ENCODE measurements at regions not wholly inside any gene's neighbourhood (a gene's known extent, or its start where the extent isn't known, plus 50 kb on each side); places are given as distances from the start of the nearest gene placed in this dataset.
"Not testable (repeated sequence)": the region's sequence is repeated elsewhere in the genome, so short reads cannot be mapped to it uniquely, and the experiment has no call there.

- no peak for DNase-seq
- in situ Hi-C loops (cut with MboI; ENCODE audit: low pct_unique_long_range_greater_than_20kb, low sequenced_read_pairs): no loop called here
Measured at GRCh38 chr10:4615042-4615441, 211.0 kb upstream of the AKR1E2 start.

GRCh38 chr10:4609251-4609650 lies 216.8 kb upstream of the AKR1E2 start:
- in situ Hi-C loops (cut with MboI; ENCODE audit: low pct_unique_long_range_greater_than_20kb, low sequenced_read_pairs): no loop called here
- DNase-seq: no peak

GRCh38 chr10:4607681-4608080 lies 218.3 kb upstream of the AKR1E2 start:
- in situ Hi-C loops (cut with MboI; ENCODE audit: low pct_unique_long_range_greater_than_20kb, low sequenced_read_pairs): no loop called here
- DNase-seq: no peak

- in situ Hi-C loops (cut with MboI; ENCODE audit: low pct_unique_long_range_greater_than_20kb, low sequenced_read_pairs): no loop called here
- DNase-seq: no peak
Measured at GRCh38 chr10:4606856-4607636, 219.0 kb upstream of the AKR1E2 start.

GRCh38 chr10:4602764-4603491 lies 223.1 kb upstream of the AKR1E2 start:
- in situ Hi-C loops (cut with MboI; ENCODE audit: low pct_unique_long_range_greater_than_20kb, low sequenced_read_pairs): no loop called here
- no peak for DNase-seq

- in situ Hi-C loops (cut with MboI; ENCODE audit: low pct_unique_long_range_greater_than_20kb, low sequenced_read_pairs): no loop called here
- DNase-seq: no peak
Measured at GRCh38 chr10:4599471-4599870, 226.5 kb upstream of the AKR1E2 start.

- in situ Hi-C loops (cut with MboI; ENCODE audit: low pct_unique_long_range_greater_than_20kb, low sequenced_read_pairs); DNase-seq: not testable (repeated sequence)
Measured at GRCh38 chr10:4597898-4598297, 228.1 kb upstream of the AKR1E2 start.

GRCh38 chr10:4596951-4597350 lies 229.1 kb upstream of the AKR1E2 start:
- DNase-seq: no peak
- in situ Hi-C loops (cut with MboI; ENCODE audit: low pct_unique_long_range_greater_than_20kb, low sequenced_read_pairs): no loop called here

GRCh38 chr10:4595719-4596319 lies 230.2 kb upstream of the AKR1E2 start:
- in situ Hi-C loops (cut with MboI; ENCODE audit: low pct_unique_long_range_greater_than_20kb, low sequenced_read_pairs): no loop called here
- DNase-seq: no peak

GRCh38 chr10:4590807-4591206 lies 235.2 kb upstream of the AKR1E2 start:
- no peak for DNase-seq
- in situ Hi-C loops (cut with MboI; ENCODE audit: low pct_unique_long_range_greater_than_20kb, low sequenced_read_pairs): no loop called here

GRCh38 chr10:4588824-4589223 lies 237.2 kb upstream of the AKR1E2 start:
- in situ Hi-C loops (cut with MboI; ENCODE audit: low pct_unique_long_range_greater_than_20kb, low sequenced_read_pairs): no loop called here
- DNase-seq: no peak

- in situ Hi-C loops (cut with MboI; ENCODE audit: low pct_unique_long_range_greater_than_20kb, low sequenced_read_pairs): no loop called here
- no peak for DNase-seq
Measured at GRCh38 chr10:4587466-4587865, 238.5 kb upstream of the AKR1E2 start.

- in situ Hi-C loops (cut with MboI; ENCODE audit: low pct_unique_long_range_greater_than_20kb, low sequenced_read_pairs): no loop called here
- DNase-seq: no peak
Measured at GRCh38 chr10:4586776-4587175, 239.2 kb upstream of the AKR1E2 start.

GRCh38 chr10:4581929-4582328 lies 244.1 kb upstream of the AKR1E2 start:
- in situ Hi-C loops (cut with MboI; ENCODE audit: low pct_unique_long_range_greater_than_20kb, low sequenced_read_pairs): no loop called here
- DNase-seq: no peak

GRCh38 chr10:4579844-4580243 lies 246.2 kb upstream of the AKR1E2 start:
- no peak for DNase-seq
- in situ Hi-C loops (cut with MboI; ENCODE audit: low pct_unique_long_range_greater_than_20kb, low sequenced_read_pairs): no loop called here

GRCh38 chr10:4576206-4576605 lies 249.8 kb upstream of the AKR1E2 start:
- no peak for DNase-seq
- in situ Hi-C loops (cut with MboI; ENCODE audit: low pct_unique_long_range_greater_than_20kb, low sequenced_read_pairs): no loop called here

GRCh38 chr10:4569151-4569550 lies 256.9 kb upstream of the AKR1E2 start:
- DNase-seq: no peak
- in situ Hi-C loops (cut with MboI; ENCODE audit: low pct_unique_long_range_greater_than_20kb, low sequenced_read_pairs): no loop called here

GRCh38 chr10:4568731-4569130 lies 257.3 kb upstream of the AKR1E2 start:
- in situ Hi-C loops (cut with MboI; ENCODE audit: low pct_unique_long_range_greater_than_20kb, low sequenced_read_pairs): no loop called here
- DNase-seq: no peak

- in situ Hi-C loops (cut with MboI; ENCODE audit: low pct_unique_long_range_greater_than_20kb, low sequenced_read_pairs): no loop called here
- DNase-seq: no peak
Measured at GRCh38 chr10:4568086-4568485, 257.9 kb upstream of the AKR1E2 start.

- in situ Hi-C loops (cut with MboI; ENCODE audit: low pct_unique_long_range_greater_than_20kb, low sequenced_read_pairs): no loop called here
- DNase-seq: no peak
Measured at GRCh38 chr10:4567637-4568036, 258.4 kb upstream of the AKR1E2 start.

All from KBM-7 (cell line).